K562 (cell line): ENCODE measurements at regions not wholly inside any gene's neighbourhood (a gene's known extent, or its start where the extent isn't known, plus 50 kb on each side); places are given as distances from the start of the nearest gene placed in this dataset.

Experiments used
- ATAC-seq: fragments of 200-7000 bp; cut with Tn5 transposase; 3 replicates; pipeline ENCODE4 v1.9.1; 2020; ENCODE audit warnings: moderate library complexity
- BruUV-seq: library from RNA; stranded (reverse); fragments of 400-500 nt; replicated peaks from 2 replicates; lab custom pipeline; 2021; lab: Mats Ljungman, UMichigan
- CTCF ChIA-PET: fragments of 300-600 bp; formaldehyde crosslinking; extraction: SDS; loops from one replicate; lab custom pipeline; 2021; ENCODE audit warnings: low intra/inter-chr PET ratio; lab: Yijun Ruan, JAX
- POLR2A ChIA-PET: fragments of 300-600, 350-650 bp; sonication (Branson Sonifier 250); formaldehyde crosslinking; extraction: SDS; loops from one replicate; lab custom pipeline; 2021; ENCODE audit warnings: antibody characterized with exemption, inconsistent platforms; lab: Yijun Ruan, JAX
- DNase-seq, 4 experiments: peaks; one replicate each; pipeline versions ENCODE4 v3.0.0 to v3.0.0-alpha.2; 2011 to 2018; ENCODE audit warnings: low spot score in 3 of 4, mixed read lengths in 3 of 4; ENCODE audit errors: extremely low read depth in 1 of 4
- FAIRE-seq: peaks from 2 replicates; lab custom pipeline; 2011; peaks lifted over from hg19 to GRCh38; lab: Jason Lieb, UNC
- H2AFZ ChIP-seq: 2 replicates; pipeline ENCODE4 v1.6.0; 2011; ENCODE audit warnings: low read depth, low read length, control low read depth, inconsistent platforms
- H3K27ac ChIP-seq: fragments of 200-600 bp; 3 replicates; pipeline ENCODE4 v1.8.0; 2011; ENCODE audit warnings: low read depth, mild to moderate bottlenecking, control low read depth, inconsistent platforms, low read length, moderate library complexity, mixed read lengths; ENCODE audit errors: extremely low read depth
- H3K27me3 ChIP-seq, 2 experiments: fragments of 300-600 bp in 1 of 2; 2 replicates in 1 of 2; 3 replicates in 1 of 2; pipeline versions ENCODE4 v1.6.0 to v1.8.0; 2011; ENCODE audit warnings: inconsistent platforms in 2 of 2, low read length in 2 of 2, mild to moderate bottlenecking in 1 of 2, mixed read lengths in 1 of 2, moderate library complexity in 1 of 2; ENCODE audit not compliant: control insufficient read depth in 2 of 2, insufficient read depth in 2 of 2
- H3K36me3 ChIP-seq: fragments of 300-600 bp; 3 replicates; pipeline ENCODE4 v1.8.0; 2011; ENCODE audit warnings: mild to moderate bottlenecking, low read length, inconsistent platforms; ENCODE audit not compliant: control insufficient read depth, insufficient read depth
- H3K4me1 ChIP-seq, 2 experiments: fragments of 200-600 bp in 1 of 2; replicated peaks in 1 of 2; 2 replicates in 1 of 2; 3 replicates in 1 of 2; pipeline versions ENCODE4 v1.5.1 to v1.8.0; 2011; ENCODE audit warnings: inconsistent platforms in 2 of 2, low read length in 2 of 2, mild to moderate bottlenecking in 1 of 2, mixed read lengths in 1 of 2, moderate library complexity in 1 of 2; ENCODE audit not compliant: control insufficient read depth in 2 of 2, insufficient read depth in 2 of 2
- H3K4me2 ChIP-seq: 2 replicates; pipeline ENCODE4 v1.6.1; 2011; ENCODE audit warnings: low read length, control low read depth, inconsistent platforms, mixed read lengths; ENCODE audit not compliant: insufficient read depth
- H3K4me3 ChIP-seq: fragments of 200-600 bp; sonication (generic), shearing (Covaris generic); 2 replicates; pipeline ENCODE4 v1.5.1; 2016; ENCODE audit warnings: control low read depth, inconsistent platforms
- H3K79me2 ChIP-seq: fragments of 200-600 bp; 3 replicates; pipeline ENCODE4 v1.8.0; 2011; ENCODE audit warnings: low read length, inconsistent platforms; ENCODE audit not compliant: control insufficient read depth, insufficient read depth
- H3K9ac ChIP-seq, 2 experiments: 2 replicates each; pipeline versions ENCODE4 v1.6.0 to v1.6.1; 2011; ENCODE audit warnings: low read depth in 2 of 2, low read length in 2 of 2, control low read depth in 1 of 2, inconsistent platforms in 1 of 2, mild to moderate bottlenecking in 1 of 2, mixed read lengths in 1 of 2; ENCODE audit not compliant: insufficient read depth in 1 of 2
- H3K9me1 ChIP-seq: one replicate; pipeline ENCODE4 v1.6.0; 2011; ENCODE audit warnings: inconsistent platforms, mild to moderate bottlenecking, low read length, moderate library complexity; ENCODE audit not compliant: control insufficient read depth, insufficient read depth
- H3K9me3 ChIP-seq: replicated peaks from 2 replicates; pipeline ENCODE4 v1.5.1; 2011; ENCODE audit warnings: low read depth, low read length, inconsistent platforms; ENCODE audit not compliant: control insufficient read depth, insufficient read depth
- H4K20me1 ChIP-seq: replicated peaks from 2 replicates; pipeline ENCODE4 v1.6.1; 2011; ENCODE audit warnings: low read length, inconsistent platforms, mixed read lengths; ENCODE audit not compliant: control insufficient read depth, insufficient read depth
- HDAC3 ChIP-seq: fragments of 450-650 bp; IDR thresholded peaks from 2 replicates; pipeline ENCODE4 v1.6.1; 2018; ENCODE audit warnings: borderline replicate concordance, mild to moderate bottlenecking, moderate library complexity; ENCODE audit not compliant: partially characterized antibody
- NFIX ChIP-seq: fragments of 250-450 bp; sonication (Bioruptor Pico); IDR thresholded peaks from 2 replicates; pipeline ENCODE4 v1.4.0; 2020; ENCODE audit warnings: low read depth, mild to moderate bottlenecking, moderate library complexity
- PHTF2 ChIP-seq: fragments of 250-450 bp; sonication (Bioruptor Pico); IDR thresholded peaks from 2 replicates; pipeline ENCODE4 v1.5.0; 2021; ENCODE audit warnings: mild to moderate bottlenecking
- POLR2G ChIP-seq: fragments of 200-400 bp; formaldehyde crosslinking; IDR thresholded peaks from 2 replicates; pipeline ENCODE4 v1.6.1; 2017; ENCODE audit warnings: low read depth, mild to moderate bottlenecking, antibody characterized with exemption, low read length, moderate library complexity
- RBFOX2 ChIP-seq: fragments of 200-400 bp; formaldehyde crosslinking; IDR thresholded peaks from 2 replicates; pipeline ENCODE4 v1.6.1; 2017; ENCODE audit warnings: low read depth, mild to moderate bottlenecking, low read length, moderate library complexity
- SAFB ChIP-seq: fragments of 200-400 bp; formaldehyde crosslinking; IDR thresholded peaks from 2 replicates; pipeline ENCODE4 v1.6.1; 2017; ENCODE audit warnings: low read depth, low read length, borderline replicate concordance
- TBL1XR1 ChIP-seq, 2 experiments: IDR thresholded peaks; 2 replicates each; pipeline ENCODE4 v1.6.1; 2012; ENCODE audit warnings: improper control_type of control experiment in 2 of 2, low read length in 2 of 2, mild to moderate bottlenecking in 1 of 2
- WGBS: fragments of 100-300 bp; shearing (Covaris generic); methylation state at CpG from one replicate; pipeline ENCODE4 v1.1.6; 2016; ENCODE audit warnings: low coverage, mixed read lengths; ENCODE audit not compliant: insufficient coverage; ENCODE audit errors: missing lambda C conversion rate; 5-methylcytosine and 5-hydroxymethylcytosine counted together
- in situ Hi-C: fragments of 300-500 bp; cut with MboI; formaldehyde crosslinking; loops from 4 replicates; pipeline ENCODE4 v1.15.0; 2018; ENCODE audit warnings: inconsistent platforms, mixed read lengths
- intact Hi-C: fragments of 100-400 bp; cut with micrococcal nuclease; formaldehyde crosslinking; loops from 2 replicates; pipeline ENCODE4 v1.14.2; 2022
- TF ChIP-seq, protein P1 (sequence below), 2 experiments: fragments of 450-650 bp in 1 of 2; sonication (generic) in 1 of 2; formaldehyde crosslinking in 1 of 2; IDR thresholded peaks; 2 replicates each; pipeline versions ENCODE4 v1.7.1 to v1.9.0; 2016 to 2022; ENCODE audit warnings: inconsistent platforms in 1 of 2, mild to moderate bottlenecking in 1 of 2, missing genetic modification reagents in 1 of 2
- TF ChIP-seq, protein P2 (sequence below): fragments of 450-650 bp; IDR thresholded peaks from 2 replicates; pipeline ENCODE4 v1.6.1; 2017; ENCODE audit warnings: antibody characterized with exemption, mild to moderate bottlenecking

DNA sequence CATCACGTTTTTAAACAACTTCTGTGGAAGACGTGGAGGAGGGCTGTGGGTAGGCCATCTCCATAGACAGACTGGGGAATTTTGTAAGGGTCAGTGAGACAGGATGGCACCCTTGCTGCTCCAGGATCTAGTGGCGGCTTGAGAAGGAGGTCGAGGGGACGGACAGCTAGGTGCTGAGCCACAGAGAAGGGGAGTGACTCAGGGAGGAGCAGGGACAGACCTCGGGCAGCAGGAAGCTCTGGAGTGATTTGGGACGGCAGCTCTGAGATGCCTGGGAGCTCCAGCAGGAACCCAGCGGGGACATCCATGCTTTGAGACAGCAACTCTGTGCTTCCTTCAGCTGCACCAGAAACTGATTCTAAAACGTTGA, 169.1 kb upstream of the SOX1 start:
- H3K4me3 ChIP-seq = no peak overlapping the region
- ATAC-seq (no peak), FAIRE-seq (no peak), DNase-seq (no peak)
- 1% methylated on average over 7 of the region's 9 CpGs for WGBS
- H3K27ac ChIP-seq = no peak overlapping the region
- H3K4me1 ChIP-seq = no peaks in the 10 kb centered on the region
- H4K20me1 ChIP-seq = no peaks in the 10 kb centered on the region
- no peak overlapping the region for H2AFZ ChIP-seq
- no TSS peak for BruUV-seq
- no peaks in the 10 kb centered on the region for H3K9me1 ChIP-seq
- peaks cover 0 to 21% of the 10 kb centered on the region in 2 experiments; a peak in 2 of 5 replicates for H3K27me3 ChIP-seq
- intact Hi-C loops = no loop called here
- H3K9me3 ChIP-seq = no peaks in the 10 kb centered on the region
- no peaks in the 10 kb centered on the region for H3K79me2 ChIP-seq
- ChIA-PET POLR2A (interaction anchor here (1.3 kb wide), 1 partner anchor 9 kb away, joined by 3 read pairs; no protein-coding TSS in a partner anchor), CTCF (no interaction called here)
- no peaks in the 10 kb centered on the region for H3K36me3 ChIP-seq
- in situ Hi-C loops = no loop called here
- H3K9ac ChIP-seq = no peak overlapping the region
- H3K4me2 ChIP-seq = no peak overlapping the region
- TF ChIP-seq PHTF2 = no peak
- TF ChIP-seq POLR2G = no peak
- TF ChIP-seq HDAC3 = no peak
- TF ChIP-seq RBFOX2 = no peak
- no peak for TF ChIP-seq NFIX
- TF ChIP-seq SAFB = no peak
- TF ChIP-seq, protein P1, sequence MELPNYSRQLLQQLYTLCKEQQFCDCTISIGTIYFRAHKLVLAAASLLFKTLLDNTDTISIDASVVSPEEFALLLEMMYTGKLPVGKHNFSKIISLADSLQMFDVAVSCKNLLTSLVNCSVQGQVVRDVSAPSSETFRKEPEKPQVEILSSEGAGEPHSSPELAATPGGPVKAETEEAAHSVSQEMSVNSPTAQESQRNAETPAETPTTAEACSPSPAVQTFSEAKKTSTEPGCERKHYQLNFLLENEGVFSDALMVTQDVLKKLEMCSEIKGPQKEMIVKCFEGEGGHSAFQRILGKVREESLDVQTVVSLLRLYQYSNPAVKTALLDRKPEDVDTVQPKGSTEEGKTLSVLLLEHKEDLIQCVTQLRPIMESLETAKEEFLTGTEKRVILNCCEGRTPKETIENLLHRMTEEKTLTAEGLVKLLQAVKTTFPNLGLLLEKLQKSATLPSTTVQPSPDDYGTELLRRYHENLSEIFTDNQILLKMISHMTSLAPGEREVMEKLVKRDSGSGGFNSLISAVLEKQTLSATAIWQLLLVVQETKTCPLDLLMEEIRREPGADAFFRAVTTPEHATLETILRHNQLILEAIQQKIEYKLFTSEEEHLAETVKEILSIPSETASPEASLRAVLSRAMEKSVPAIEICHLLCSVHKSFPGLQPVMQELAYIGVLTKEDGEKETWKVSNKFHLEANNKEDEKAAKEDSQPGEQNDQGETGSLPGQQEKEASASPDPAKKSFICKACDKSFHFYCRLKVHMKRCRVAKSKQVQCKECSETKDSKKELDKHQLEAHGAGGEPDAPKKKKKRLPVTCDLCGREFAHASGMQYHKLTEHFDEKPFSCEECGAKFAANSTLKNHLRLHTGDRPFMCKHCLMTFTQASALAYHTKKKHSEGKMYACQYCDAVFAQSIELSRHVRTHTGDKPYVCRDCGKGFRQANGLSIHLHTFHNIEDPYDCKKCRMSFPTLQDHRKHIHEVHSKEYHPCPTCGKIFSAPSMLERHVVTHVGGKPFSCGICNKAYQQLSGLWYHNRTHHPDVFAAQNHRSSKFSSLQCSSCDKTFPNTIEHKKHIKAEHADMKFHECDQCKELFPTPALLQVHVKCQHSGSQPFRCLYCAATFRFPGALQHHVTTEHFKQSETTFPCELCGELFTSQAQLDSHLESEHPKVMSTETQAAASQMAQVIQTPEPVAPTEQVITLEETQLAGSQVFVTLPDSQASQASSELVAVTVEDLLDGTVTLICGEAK (IDR thresholded peaks at IDR 0.05) = no peak
- TF ChIP-seq, protein P1 (CRISPR knock-in tag; IDR thresholded peaks at IDR 0.05) = no peak
- TF ChIP-seq, protein P2, sequence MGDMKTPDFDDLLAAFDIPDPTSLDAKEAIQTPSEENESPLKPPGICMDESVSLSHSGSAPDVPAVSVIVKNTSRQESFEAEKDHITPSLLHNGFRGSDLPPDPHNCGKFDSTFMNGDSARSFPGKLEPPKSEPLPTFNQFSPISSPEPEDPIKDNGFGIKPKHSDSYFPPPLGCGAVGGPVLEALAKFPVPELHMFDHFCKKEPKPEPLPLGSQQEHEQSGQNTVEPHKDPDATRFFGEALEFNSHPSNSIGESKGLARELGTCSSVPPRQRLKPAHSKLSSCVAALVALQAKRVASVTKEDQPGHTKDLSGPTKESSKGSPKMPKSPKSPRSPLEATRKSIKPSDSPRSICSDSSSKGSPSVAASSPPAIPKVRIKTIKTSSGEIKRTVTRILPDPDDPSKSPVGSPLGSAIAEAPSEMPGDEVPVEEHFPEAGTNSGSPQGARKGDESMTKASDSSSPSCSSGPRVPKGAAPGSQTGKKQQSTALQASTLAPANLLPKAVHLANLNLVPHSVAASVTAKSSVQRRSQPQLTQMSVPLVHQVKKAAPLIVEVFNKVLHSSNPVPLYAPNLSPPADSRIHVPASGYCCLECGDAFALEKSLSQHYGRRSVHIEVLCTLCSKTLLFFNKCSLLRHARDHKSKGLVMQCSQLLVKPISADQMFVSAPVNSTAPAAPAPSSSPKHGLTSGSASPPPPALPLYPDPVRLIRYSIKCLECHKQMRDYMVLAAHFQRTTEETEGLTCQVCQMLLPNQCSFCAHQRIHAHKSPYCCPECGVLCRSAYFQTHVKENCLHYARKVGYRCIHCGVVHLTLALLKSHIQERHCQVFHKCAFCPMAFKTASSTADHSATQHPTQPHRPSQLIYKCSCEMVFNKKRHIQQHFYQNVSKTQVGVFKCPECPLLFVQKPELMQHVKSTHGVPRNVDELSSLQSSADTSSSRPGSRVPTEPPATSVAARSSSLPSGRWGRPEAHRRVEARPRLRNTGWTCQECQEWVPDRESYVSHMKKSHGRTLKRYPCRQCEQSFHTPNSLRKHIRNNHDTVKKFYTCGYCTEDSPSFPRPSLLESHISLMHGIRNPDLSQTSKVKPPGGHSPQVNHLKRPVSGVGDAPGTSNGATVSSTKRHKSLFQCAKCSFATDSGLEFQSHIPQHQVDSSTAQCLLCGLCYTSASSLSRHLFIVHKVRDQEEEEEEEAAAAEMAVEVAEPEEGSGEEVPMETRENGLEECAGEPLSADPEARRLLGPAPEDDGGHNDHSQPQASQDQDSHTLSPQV = no peak
- no peak for TF ChIP-seq TBL1XR1 (IDR thresholded peaks at IDR 0.05; ENCODE audit: low read length in 2 of 2)
